Suppressor macrophage (primary cell): ENCODE measurements at regions not wholly inside any gene's neighbourhood (a gene's known extent, or its start where the extent isn't known, plus 50 kb on each side); places are given as distances from the start of the nearest gene placed in this dataset.

Experiments
- DNase-seq, 4 experiments: peaks; one replicate each; pipeline ENCODE4 v3.0.0-alpha.2; 2020 to 2022

- no peak for DNase-seq
Measured at GRCh38 chr4:189420572-189420971, 520.1 kb upstream of the FRG1 start.

DNA sequence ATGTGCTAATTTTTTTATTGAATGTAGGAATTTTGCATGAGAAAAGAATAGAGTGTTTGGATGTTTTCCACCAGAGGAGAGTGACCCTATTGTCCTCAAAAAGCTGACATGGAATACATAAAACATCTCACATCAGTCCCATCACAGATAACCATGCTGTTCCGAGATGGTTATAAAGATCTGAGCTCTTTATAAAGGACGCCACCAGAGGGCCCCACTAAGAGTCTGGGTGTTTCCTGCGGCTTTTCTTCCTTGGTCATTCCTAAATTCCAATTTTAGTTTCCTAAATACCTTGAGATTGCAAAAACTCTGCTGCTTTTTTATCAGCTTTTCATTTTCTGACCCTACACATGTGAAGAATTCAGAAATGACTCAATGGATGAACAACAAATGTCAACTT is 504.5 kb upstream of the FRG1 start:
- peak; percentile 1 to 28 (median 16) for DNase-seq

DNA sequence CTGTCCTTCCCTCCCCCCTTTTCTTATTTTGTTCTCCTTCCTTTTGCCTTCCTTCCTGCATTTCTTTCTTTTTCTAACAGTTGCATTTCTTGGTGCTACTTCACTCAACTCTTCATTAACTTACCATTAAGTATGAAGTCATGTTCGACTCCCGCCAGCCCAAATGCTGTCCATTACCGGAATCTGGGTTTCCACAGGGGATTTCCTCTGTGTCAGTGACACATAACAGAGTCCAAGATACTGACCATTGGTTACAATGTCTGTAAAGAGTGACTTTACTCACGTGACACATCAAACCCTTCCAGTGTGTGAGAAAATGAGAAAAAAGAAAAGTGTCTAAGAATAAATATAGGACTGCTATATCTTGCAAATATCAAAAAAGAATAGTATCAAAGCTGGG is 500.0 kb upstream of the FRG1 start:
- no peak for DNase-seq

- DNase-seq, result no peak
Measured at GRCh38 chr4:189443341-189443740, 497.3 kb upstream of the FRG1 start.

- no peak for DNase-seq
Measured at GRCh38 chr4:189445613-189446012, 495.1 kb upstream of the FRG1 start.

- no peak for DNase-seq
Measured at GRCh38 chr4:189463734-189464133, 476.9 kb upstream of the FRG1 start.

- DNase-seq, result no peak
Measured at GRCh38 chr4:189494407-189494806, 446.3 kb upstream of the FRG1 start.

DNA sequence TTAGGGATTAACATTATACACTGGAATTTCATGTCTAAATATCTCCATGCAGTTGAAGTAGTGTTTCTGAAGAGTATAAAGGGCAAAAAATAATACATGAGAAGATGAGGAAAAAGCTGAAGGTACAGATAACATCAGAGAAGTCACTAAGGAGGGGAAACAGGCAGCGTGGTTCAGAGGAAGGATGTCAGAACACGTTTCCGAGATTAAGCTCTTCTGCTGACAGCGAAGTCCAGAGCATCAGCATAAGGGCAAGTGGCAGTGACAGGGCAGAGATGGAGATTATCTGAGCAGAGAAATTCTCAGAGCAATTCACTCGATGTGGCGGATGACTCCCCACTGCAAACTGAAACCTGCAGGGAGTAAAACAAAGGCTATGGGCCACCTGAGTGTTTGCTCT is 443.2 kb upstream of the FRG1 start:
- no peak for DNase-seq

DNA sequence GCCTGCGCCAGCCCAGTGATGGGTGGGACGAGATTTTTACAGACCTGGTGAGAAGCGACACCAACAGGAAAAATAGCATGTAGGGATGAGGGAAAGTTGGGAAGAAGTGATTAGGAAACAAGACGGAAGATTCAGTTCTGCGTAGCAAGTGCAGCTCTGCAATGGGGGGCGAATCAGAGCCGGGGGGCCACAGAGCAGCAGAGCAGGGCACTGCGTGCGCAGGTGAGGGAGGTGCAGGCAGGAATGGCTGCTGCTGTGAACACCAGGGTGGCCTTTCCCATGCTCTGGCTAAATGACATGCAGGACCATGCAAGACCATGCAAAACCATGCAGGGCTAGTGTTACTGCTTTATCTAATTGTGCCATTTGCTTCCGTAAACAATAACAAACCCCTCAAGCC is 442.7 kb upstream of the FRG1 start:
- no peak for DNase-seq

GRCh38 chr4:189498457-189498856 is 442.2 kb upstream of the FRG1 start:
- no peak for DNase-seq

- no peak for DNase-seq
Measured at GRCh38 chr4:189499696-189500095, 441.0 kb upstream of the FRG1 start.

DNA sequence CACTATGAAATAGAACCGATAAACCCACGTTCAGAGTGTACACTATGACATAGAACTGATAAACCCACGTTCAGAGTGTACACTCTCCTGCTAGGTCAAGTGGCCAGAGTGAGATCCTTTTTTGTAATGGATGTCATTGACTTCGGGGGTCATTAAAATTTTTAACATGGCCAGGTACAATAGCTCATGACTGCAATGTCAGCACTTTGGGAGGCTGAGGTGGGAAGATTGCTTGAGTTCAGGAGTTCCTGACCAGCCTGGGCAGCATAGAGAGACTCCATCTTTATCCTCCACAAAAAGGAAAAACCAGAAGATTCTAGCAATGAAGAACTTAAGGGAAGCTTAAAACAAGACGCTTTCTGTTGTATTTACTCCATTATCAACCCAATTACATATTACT is 439.7 kb upstream of the FRG1 start:
- no peak for DNase-seq

GRCh38 chr4:189502841-189503435 is 437.7 kb upstream of the FRG1 start:
- no peak for DNase-seq

DNA sequence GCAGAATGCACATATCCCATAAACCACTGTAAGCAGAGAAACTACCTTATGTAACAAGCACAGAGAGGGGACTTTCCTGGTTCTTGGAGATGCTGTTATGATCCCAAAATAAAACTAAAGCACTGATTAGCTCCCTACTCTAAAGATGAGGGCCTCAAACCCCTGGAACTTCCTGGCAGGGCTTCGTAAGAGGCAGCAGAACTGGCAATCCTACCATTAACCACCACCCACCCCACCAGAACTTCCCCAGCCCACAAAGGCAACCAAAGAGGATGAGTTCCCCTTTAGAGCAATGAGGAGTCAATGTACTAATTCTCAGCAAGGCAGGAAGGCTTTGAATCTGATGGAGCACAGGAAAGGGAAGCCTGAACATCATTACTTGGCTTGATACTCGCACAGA is 436.5 kb upstream of the FRG1 start:
- DNase-seq, result peak; percentile 34 to 66 (median 56)

DNA sequence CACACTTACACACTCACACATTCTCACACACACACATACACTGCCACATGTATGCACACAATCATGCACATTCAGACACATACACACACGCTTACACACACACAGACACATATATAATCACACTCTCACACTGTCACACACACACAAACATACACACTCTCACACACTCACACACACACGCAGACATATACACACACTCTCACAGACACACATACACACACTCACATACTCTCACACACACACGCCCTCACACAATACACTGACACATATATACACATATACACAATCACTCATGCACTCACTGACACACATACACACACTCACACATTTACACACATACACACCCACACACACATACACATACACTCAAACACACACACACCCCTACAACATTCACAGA is 435.3 kb upstream of the FRG1 start:
- no peak for DNase-seq

DNA sequence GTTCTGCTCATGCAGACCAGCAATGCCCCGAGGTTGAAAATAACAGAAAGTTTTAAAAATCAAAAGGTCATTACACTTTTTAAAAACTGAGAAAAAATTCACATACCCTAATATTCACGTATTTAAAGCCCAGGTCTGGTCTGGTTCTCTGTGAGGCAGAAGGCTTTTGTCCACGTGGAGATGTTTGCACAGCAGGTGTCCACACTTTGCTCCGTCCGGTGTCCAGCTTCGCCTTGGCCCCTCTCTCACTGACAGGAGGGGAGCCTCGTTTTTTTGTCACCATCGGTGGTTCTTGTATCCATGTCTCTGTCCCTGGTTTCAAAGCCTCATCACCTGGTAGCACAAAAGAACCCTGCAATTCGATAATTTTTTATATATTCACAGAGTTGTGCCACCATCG is 434.6 kb upstream of the FRG1 start:
- no peak for DNase-seq

- no peak for DNase-seq
Measured at GRCh38 chr4:189507060-189507459, 433.6 kb upstream of the FRG1 start.

- peak in 3 of 4 experiments; percentile 19 to 52 (median 25) for DNase-seq
Measured at GRCh38 chr4:189510601-189511000, 430.1 kb upstream of the FRG1 start.

DNA sequence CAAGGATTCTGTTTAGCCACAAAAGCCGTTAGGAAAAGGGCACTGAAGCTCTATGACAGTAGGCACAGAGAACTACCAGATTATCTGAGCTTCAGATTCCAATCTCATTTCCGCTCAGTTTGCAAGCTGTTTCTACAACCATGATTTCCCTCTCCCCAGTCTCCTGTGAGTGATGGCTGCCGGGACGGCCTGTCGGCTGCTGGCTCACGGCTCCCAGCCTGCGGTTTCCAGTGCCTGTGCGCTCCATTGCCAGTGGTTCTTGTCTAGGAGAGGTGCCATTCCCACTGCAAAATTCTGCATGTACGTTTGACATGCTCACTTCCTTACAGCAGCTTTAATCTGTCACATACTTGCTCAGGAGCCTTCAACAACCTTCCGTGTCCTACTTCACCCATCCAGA is 429.1 kb upstream of the FRG1 start:
- DNase-seq, result no peak

GRCh38 chr4:189513421-189513820 is 427.3 kb upstream of the FRG1 start:
- DNase-seq, result no peak

DNA sequence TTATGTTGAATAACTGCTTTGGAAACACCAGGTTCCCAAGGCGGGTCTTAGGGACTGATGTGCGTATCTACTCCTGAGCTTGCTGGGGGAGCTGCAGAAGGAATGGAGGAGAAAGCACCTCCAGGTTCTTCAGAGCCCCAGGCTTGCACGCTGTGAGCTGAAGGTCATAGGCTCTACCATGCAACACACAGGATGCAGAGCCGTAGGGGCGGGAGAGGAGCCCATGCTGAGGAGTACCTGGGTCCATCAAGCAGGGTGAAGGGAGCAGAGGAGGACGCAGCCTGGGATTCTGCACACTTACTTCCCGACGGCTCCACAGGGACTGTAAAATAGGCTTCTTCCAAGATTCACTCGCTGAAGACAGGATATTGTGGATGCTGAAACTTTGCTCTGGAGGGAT is 426.5 kb upstream of the FRG1 start:
- DNase-seq, result no peak

- no peak for DNase-seq
Measured at GRCh38 chr4:189516902-189517301, 423.8 kb upstream of the FRG1 start.

DNA sequence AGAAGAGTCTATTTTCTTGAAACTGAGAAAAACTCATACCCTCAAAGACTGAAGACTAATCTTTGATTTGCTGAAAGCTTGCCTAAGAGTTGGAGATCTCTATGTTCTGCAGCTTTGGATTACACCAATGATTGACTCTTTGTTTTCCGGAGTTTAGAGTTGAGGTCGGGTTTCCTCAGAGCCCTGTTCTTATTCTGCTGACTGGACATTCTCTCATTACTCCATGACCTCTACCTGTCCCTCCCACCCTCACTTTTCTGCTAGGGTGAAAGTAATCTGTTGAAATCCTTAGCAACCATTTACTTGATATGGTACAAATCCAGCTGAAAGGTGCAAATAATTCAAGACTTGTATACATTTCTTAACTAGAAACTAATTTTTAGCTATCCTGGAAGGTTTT is 421.5 kb upstream of the FRG1 start:
- DNase-seq, result no peak

DNA sequence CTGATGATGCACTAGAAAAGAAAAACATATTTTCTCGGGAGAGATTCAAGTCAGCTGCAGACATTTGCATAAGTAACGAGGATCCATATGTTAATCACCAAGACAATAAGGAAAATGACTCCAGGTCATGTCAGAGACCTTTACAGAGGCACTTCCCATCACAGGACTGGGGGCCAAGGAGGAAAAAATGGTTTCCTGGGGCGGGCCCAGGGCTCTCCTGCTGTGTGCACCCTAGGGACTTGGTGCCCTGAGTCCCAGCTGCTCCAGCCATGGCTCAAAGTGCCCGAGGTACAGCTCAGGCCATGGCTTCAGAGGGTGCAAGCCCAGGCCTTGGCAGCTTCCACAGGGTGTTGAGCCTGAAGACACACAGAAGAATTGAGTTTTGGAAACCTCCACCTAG is 415.4 kb upstream of the FRG1 start:
- DNase-seq, result no peak

DNA sequence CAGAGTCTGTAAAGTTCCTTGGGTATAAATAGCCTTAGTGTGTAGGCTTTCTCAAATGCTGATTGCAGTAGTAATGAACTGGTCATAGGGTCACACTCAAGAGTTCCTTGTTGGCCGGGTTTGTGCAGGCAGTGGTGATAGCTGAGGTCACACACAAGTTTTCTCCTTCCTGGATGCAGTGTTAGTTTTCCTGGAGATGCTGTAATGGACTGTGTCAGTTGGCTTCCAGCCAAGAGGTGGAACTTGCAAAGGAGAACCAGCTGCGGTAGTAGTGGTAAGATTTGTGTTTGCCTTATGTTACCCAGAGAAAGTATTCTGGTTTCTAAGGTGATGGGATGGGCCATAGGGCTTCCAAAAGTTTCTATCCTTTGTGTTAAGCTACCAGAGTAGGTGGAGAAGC is 409.8 kb upstream of the FRG1 start:
- DNase-seq, result peak; percentile 60 to 81 (median 70)

DNA sequence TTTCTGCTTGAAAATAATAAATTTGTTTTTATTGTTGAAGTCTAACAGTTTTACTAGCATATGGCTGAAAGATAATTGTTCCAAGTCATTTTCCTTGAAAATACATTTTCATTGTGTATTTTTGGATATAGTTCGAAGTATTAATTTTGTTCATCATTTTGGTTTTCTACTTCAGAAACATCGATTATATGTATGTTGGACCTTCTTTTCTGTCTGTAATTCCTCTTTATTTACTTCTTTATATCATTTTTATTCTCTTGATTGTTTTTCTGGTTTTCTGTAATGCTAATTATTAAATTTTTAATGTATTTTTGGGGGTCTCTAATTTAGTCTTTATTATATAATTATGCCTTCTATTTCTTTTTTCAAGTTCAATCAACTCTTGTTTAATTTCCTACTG is 407.1 kb upstream of the FRG1 start:
- DNase-seq, result peak in 2 of 4 experiments; percentile 3 to 10
